Uterus (tissue), 2 donors: ENCODE measurements at regions not wholly inside any gene's neighbourhood (a gene's known extent, or its start where the extent isn't known, plus 50 kb on each side); places are given as distances from the start of the nearest gene placed in this dataset.

Experiments
- CTCF ChIP-seq, 4 experiments: fragments of 200-600 bp in 2 of 4; fragments of 450-650 bp in 2 of 4; sonication (generic) in 2 of 4; IDR thresholded peaks; one replicate each; pipeline ENCODE4 v1.5.1; 2016 to 2019; ENCODE audit warnings: antibody characterized with exemption in 4 of 4, mild to moderate bottlenecking in 2 of 4, moderate library complexity in 1 of 4
- POLR2A ChIP-seq, 2 donors: fragments of 450-650 bp; IDR thresholded peaks; one replicate each; pipeline ENCODE4 v1.6.1; 2016; ENCODE audit warnings: antibody characterized with exemption in 2 of 2, mild to moderate bottlenecking in 1 of 2, moderate library complexity in 1 of 2

GRCh38 chr1:221527886-221528624 lies 213.8 kb downstream of the DUSP10 start:
- TF ChIP-seq POLR2A (IDR thresholded peaks at IDR 0.05) (no peak), CTCF (IDR thresholded peaks at IDR 0.05) (no peak)
